NCI-H460 (cell line): ENCODE measurements at regions not wholly inside any gene's neighbourhood (a gene's known extent, or its start where the extent isn't known, plus 50 kb on each side); places are given as distances from the start of the nearest gene placed in this dataset.
A peak's percentile ranks its signal among the peaks of the same experiment; 100 is the strongest.

Source experiments
- DNase-seq: peaks from one replicate; pipeline ENCODE4 v3.0.0-alpha.2; 2016; ENCODE audit warnings: low read depth; ENCODE audit errors: extremely low read depth

DNA sequence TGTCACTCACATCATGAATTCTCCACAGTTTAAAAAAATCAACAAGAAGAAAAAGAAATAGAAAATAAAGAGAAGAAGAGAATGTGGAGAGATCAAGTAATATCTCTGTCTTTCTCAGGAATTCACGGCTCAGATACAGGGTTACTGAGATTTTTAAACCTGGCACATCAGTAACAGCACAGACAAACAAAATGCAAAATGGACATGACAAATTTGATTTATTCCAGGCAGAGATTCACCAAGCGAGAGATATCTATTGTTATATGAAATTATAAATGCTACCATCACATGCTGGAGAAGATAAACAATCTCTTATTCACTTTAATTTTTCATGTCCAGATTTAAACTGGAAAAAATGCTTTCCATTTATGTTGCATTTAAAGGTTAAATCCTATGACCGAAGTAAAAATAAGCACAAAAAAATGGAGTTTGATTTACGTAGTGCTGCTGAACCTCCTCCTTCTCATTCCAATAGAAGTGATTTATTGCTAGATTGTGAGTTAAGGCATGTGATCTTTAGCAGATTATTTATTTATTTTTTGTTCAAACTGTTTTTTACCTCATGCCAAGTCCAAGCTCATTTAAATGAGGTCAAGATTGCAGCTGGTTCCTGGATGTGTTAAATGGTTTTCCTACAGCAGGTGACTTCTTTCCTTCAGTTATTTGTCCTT lies 926.4 kb downstream of the MAT2B start:
- no peak for DNase-seq

DNA sequence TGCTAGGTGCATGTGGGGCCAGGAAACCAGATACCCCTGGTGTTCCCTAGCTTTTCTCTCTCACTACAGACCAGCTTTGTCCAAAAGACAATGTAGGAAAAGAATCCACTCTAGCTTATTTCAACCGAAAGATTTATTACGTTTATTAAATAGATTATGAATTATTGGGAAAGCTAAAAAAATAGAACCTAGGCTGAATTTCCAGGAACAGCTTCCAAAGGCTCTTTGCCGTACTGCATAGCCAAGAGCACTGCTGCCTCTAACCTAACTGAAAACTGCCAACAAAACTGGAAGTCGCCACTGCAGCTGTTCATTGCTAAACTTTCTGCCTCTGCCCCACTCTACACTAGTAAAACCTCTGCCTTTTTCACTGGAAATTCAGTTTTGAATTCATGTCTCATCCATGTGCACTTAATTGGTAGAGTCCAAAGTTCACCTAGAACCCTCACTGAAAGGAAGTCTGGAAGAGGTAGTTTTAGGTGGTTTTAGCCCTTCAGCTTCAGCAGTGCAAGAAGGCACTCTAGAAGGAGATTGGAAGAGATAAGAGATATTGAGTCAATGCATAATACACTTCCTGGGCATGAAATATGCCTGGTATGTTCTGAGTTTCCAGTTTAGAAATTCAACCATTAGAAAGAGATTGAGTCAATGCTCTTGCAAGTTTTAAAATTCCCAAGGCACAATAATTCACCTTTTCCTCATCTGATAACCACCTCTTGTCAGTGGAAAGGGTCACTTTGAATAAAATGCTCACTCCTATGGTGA lies 927.9 kb downstream of the MAT2B start:
- DNase-seq = no peak

DNA sequence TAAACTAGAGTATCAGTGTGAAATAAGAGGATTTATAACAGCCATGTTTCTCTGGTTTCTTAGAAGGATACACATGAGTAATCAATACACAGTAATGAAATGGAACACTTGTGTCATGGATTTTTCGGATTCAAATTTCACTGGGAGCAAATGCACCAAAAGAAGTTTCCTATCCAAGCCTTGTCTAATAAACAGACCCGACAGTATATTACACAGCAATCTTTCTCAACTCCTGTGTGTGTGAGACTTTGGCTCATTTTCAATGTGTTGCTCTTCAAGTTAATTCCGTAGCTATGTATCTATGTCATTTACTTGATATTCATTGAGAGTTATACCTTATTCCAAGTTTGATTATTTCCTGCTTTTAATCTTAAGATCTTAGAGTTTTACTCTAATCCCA lies 930.2 kb downstream of the MAT2B start:
- no peak for DNase-seq

DNA sequence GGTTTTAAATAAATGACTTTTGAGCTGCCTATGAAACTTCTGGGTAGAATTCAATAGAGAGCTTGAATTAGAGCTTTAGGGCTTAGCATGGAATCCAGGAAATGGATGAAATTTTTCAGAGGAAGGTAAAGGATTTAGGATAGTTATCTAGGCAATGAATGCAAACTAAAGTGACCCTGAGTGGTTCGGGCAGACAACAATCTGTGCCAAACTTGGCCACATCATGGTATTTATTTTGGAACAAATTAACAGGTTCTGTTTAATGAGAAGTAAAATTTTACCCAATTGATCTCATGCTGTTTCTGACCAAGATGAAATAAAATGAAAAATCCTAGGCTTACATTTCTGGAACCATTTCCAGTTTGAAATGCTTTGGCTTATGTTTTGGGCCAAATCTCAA lies 934.4 kb downstream of the MAT2B start:
- DNase-seq = no peak

DNA sequence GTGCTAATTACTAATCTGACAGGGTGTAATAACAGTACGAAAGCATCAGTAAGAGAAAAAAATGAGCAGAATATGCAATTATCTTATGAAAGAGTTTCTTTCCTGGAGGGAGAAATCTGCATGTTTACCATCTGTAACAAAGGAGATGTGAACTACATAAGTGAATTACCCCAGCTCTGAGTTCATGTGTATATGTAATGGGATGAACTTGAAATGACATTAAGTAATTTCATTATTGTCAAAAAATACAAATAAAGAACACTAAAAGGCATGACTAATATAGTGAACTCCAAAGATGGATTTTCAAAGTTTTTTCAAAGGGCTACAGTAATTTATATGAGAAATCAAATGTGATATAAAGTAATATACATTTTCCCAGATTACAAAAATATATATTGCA lies 944.0 kb downstream of the MAT2B start:
- DNase-seq = no peak

DNA sequence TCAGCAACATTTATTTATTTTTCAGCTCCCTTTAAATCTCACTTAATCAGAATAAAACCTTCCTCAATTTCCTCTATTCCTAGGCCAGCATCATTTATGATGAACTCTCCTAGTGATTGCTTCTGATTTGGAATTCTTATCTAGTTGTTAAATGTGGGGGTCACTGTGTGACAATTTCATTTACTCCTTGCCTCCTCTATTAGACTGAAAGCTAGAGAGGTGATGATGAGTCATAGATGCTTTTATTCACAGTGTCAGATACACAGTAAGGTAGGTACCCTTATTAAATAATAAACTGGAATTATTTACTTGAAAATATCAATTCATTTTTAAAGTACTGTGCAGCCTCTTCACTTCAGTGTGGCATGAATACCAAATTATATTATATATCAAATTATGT lies 960.6 kb downstream of the MAT2B start:
- DNase-seq = no peak

DNA sequence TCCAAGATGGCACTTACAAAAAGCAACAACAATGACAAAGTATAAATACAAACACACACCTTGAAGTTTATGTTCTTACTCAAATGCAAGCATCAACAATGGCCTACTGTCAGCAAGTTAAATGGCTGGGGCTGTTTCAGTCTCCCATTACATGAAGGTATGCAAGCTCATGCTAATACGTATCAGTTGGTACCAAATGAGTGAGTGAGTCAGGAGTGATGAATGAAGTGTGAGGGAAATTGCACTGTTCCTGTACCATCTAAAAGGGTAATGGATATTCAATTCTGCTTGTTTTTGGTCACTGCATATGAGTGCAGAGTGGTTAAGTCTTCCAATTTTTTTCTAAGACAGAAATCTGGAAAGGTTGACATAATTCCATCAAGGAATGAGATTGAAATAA lies 964.9 kb downstream of the MAT2B start:
- no peak for DNase-seq

DNA sequence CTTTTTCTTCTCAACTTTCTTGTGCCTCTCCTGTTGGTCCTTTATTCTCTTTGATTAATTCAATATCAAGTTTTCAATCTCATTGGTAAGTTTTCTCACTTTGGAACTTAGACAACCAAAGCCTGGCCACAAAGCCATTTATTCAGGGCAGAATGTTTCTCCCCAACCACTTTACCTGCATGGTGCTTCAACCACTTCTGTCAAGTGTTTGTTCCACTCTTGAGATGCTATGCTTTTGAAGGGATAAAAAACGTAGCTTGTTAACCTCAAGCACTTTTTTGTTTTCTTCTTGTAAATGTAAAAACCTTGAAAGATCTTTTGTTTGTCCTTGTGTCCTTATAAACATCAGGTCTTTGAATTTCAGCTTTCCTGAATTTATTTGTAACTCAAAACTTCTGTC lies 966.7 kb downstream of the MAT2B start:
- DNase-seq = no peak

DNA sequence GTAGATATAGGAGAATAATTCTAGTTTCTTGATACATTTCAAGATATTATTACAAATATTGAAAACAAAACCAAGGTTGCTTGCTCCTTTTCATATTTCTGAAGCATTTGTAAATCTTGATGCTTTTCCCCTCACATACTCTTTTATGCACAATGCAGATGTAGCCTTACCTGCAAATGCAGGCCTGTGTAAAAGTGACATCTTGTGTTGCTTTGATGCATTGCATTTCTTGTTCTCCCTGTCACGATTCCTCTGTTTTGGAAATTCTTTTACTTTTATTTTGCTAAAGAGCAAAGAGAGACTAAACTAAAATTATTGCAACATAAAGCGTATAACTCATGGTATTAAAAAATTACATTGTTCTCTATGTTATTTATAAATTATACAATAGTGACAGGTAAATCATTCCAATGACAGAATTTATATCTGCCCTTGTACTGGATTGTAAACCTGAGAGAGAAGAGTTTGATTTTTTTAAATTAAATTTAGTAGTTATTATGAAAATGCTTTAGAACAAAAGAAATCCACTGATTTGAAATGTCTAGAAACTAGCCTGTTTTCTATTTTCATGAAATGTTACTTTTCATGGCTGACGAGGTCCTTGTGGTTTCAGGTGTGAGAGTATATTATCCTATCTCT lies 970.0 kb downstream of the MAT2B start:
- DNase-seq = peak; percentile 42

DNA sequence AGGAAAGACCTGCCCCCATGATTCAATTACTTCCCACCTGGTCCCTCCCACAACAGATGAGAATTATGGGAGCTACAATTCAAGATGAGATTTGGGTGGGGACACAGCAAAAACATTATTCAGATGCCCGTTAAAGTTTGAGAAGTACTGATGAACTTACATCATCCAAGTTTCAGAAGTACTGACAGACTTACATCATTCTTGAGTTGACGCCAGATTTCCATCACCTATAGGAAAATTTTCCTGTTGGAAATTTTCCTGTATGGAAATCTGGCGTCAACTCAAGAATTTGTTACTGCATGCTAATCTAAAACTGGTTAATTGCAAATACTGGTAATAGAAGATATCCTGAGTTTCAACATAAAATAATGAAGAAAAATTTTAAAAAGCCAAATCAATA lies 975.9 kb downstream of the MAT2B start:
- DNase-seq = no peak

DNA sequence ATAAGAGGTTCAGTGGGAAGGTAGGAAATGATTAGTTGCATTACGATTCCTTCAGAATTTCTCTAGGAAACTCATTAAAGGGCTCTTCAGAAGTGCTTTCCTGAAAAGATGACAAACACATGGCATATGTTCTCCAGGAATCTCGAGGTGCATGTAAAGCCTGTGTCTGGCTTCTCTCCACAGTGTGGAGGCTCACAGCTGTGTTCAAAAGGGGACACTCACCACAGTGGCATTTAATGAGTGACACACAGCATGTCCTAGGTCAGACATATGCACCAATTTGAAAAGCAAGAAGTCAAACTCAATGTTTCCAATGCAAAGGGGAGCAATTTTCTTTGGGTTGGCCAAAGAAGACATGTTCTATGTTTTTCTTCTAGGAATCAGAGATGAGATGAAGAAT lies 976.9 kb downstream of the MAT2B start:
- DNase-seq = no peak

DNA sequence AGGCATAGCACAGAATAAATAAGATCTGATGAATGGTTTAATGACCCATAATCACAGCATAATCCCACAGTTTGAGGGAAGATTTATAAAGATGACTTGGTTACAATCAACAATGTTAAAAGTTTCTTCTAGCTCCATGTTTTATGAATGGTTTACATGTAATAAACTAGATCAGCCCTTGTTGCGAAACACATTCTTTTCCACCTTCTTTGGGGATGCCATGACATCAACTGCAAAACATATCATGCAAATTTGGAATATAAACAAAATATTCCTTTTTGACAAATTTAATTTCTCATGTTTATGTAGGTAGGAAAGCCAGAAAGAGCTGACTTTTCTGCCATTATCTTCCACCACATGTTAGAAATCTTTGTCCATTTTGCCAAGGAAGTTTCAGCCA lies 979.5 kb downstream of the MAT2B start:
- no peak for DNase-seq

DNA sequence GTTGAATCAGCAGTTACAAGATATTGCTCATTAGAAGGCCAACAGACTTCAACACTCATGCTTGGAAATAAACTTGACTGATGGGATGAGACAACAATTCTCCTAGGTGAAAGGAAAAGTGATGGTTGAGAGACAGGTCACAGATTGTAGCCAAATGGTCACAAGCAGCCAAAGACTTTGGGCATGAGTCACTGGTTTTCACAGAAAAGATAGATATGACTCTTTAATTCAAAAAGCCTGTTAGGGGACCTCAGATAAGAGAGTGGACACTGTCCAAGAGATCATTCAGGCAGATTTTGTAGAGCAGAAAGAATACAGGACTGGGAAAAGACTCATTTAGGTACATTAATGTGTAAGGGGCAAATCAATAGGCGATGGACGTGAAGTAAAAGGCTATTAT lies 982.5 kb downstream of the MAT2B start:
- DNase-seq = no peak

DNA sequence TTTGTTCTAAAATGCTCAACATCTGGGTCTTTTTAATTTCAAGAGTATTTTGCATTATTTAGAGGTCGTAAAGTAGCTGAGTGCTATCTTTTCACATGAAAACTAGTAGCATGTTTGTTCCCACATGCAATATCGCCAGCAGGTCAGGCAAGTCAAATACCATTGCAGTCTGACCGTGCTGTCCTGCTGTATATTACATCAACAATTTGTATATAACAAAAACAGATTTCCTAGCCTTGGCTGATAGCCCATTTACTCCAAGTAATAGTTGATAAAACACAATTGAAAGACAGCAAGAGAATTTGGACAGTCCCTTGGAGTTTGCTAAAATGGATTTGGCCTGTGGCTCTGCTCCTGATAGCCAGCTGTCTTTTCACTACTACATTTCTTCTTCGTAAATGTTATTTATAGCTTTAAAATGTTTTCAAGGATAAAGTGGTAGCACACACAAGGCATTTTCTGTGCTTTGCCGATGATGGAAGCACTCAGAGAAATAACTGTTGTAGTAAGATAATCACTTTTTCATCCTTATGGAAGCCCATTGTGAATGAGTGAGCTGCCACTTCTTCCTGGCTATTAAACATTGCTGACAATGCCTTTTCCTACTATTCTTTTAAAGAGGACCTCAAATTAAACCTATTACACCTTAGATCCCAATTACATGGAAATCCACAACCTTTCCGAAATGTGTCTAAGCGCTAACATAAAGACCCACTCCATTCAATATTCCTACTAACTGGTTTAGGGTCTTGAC lies 992.1 kb downstream of the MAT2B start:
- no peak for DNase-seq

DNA sequence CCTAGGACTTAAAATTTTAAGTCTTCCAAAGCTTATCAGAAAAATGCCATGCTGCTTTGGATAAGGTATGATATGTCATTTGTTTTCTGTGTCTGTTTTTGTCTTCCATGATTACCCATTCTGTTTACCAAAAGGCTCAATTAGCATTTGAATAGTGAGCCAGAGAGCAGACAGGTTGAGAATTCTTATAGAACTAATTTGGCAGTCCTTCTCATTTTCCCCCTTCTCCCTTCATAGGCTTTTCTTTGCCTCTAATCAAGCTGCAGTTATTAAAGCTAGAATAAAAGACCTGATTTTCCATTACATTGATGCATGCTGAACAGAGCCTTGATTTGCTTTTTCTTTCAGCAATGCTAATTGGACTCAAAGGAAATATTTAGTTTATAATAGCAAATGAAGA lies 993.0 kb downstream of the MAT2B start:
- no peak for DNase-seq

DNA sequence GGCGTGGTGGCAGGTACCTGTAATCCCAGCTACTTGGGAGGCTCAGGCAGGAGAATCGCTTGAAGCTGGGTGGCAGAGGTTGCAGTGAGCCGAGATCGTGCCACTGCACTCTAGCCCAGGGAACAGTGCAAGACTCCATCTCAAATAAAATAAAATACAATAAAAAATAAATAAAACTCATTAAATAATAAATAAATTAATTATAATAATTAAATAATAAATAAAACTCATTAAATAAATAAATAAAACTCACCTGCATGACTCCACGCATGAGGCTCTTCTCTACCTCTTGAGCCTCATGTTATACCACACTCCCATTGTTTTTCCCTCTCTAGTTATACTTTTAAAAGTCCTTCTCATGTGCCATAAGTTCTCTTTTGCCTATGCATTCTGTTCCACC lies 995.4 kb downstream of the MAT2B start:
- DNase-seq = no peak

DNA sequence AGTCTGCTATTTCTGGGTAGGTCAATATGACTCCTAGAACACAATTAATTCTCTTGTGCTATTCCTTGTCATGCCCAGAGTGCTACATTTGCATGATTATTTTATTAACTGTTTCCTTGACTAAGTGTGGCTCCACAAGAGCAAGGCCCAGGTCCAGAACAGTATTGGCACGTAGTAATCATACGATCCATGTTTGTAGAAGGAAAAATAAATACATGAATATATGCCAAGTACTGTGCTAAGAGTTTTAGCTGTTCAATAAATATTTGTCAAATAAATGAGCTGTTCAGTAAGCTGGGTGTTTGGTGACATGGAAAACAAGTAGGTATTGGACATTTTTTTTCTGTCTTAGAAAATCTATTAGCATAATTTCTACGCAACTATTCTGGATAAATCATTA lies 995.9 kb downstream of the MAT2B start:
- DNase-seq = no peak

DNA sequence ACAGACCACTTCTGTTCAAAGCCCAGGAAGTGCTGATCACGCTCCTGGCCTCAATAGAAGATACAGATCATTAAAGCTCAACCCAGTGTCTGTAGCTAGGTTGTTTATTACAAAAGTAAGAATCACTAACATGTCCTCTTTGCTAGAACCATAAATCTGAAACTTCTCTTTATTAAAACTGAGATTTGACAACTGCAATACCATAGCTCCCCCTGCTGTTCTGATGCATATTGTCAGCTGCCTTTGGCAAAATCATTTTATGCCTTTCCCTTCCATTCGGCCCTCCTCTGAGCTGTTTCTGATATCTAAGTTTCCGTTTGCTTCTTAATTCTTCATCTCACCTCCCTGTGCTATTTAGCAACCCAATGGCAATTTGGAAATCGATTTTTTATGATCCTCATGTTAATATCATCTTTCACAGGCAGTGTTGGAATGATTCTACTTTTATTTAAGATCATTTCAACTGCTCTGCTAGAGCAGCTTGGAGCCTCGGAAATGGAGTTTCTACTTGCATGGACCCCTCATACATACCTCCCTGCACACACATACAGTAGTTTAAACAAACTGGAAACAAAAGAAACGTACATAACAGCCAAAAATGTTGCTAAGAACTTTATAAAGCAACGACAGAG lies 998.8 kb downstream of the MAT2B start:
- peak; percentile 82 for DNase-seq

DNA sequence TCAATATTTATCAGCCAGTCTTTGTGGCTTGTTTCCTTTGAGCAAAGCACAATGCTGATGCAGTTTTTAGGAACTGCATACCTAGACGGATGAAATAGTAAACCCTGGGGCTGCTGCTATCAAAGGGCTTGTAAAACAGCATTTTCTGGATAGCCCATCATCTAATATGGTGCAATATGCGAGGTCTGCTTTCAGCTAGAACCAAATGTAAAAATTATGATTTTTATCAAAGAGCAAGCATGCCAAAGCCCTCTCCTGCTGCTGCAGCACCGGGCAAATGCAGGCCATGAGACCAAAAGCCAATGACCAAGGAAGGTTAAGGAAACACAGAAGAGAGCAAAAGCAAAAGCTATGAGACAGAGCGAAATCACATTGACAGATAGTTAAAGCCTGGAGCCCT lies 1000.4 kb downstream of the MAT2B start:
- no peak for DNase-seq

DNA sequence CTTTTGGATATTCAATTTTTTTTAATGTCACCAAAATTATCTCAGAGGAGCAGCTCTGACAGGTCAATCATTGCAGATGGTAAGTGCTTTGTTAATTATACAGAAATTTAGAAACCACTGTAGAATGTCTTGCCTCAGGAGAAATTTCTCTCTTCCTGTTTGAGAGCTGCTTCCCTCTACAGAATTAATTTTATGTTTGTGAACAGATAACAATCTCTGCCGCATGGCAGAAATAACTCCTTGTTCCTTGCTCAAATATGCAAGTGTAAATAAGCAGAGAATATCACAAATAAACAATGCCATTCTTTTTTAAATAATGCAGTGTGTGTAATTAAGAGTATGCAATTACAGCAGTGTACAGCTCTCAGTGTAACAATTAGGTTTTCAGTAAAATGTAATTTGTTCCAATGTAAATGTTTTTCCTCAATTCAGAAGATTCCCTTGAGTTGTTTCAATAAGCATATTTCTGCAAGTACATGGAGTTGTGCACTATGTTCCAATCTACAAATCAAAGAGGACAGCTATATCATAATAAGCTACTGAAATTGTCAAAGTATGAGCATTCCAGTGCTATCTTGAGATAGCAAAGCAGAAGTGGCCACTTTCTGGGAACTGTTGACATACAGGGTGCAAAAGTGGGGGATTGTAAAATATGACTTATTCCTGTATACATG lies 1012.8 kb downstream of the MAT2B start:
- no peak for DNase-seq

DNA sequence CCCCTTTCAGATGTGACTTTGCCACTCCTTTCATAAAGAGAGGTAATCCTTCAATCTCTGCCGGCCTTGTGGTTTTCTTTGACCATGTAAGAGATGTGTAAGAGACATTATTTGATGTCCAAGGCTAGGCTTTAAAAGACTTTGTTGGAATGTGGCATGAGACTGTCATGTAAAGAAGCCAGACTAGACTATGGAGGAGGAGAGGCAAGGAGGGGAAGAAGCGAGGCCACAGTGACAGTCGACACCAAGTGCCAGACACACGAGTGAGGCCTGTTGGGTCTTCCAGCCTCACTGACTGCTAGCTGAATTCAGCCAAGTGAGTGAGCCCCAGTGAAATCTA lies 1013.3 kb downstream of the MAT2B start:
- DNase-seq = no peak
